Adrenal gland (tissue), 9 donors: ENCODE measurements at regions not wholly inside any gene's neighbourhood (a gene's known extent, or its start where the extent isn't known, plus 50 kb on each side); places are given as distances from the start of the nearest gene placed in this dataset.

Experiments used
- DNase-seq, 7 donors: peaks; one replicate each; pipeline ENCODE4 v3.0.0-alpha.2; 2019 to 2020
- H3K27ac ChIP-seq, 5 donors: fragments of 200-600 bp; sonication (generic) in 4 of 5; 1 replicate in 3 of 5; 2 replicates in 2 of 5; pipeline versions ENCODE4 v1.5.1 to v1.8.0; 2016 to 2020; ENCODE audit warnings: mild to moderate bottlenecking in 1 of 5
- H3K27me3 ChIP-seq: fragments of 200-600 bp; 2 replicates; pipeline ENCODE4 v1.8.0; 2021
- H3K36me3 ChIP-seq, 2 donors: fragments of 200-600 bp; replicated peaks in 1 of 2; 1 replicate in 1 of 2; 2 replicates in 1 of 2; pipeline versions ENCODE4 v1.5.1 to v1.8.0; 2018 to 2022
- H3K4me1 ChIP-seq, 2 donors: fragments of 200-600 bp; replicated peaks in 1 of 2; 1 replicate in 1 of 2; 2 replicates in 1 of 2; pipeline versions ENCODE4 v1.5.1 to v1.8.0; 2018 to 2021
- H3K4me3 ChIP-seq, 4 donors: fragments of 200-600 bp; sonication (generic) in 3 of 4; one replicate each; pipeline ENCODE4 v1.5.1; 2016 to 2018
- H3K9me3 ChIP-seq, 3 donors: fragments of 200-600 bp; sonication (generic) in 1 of 3; replicated peaks in 1 of 3; 1 replicate in 2 of 3; 2 replicates in 1 of 3; pipeline versions ENCODE4 v1.5.1 to v1.8.0; 2016 to 2021
- CTCF ChIP-seq, 6 experiments: fragments of 450-650 bp in 4 of 6; fragments of 200-600 bp in 2 of 6; sonication (generic) in 1 of 6; IDR thresholded peaks; 1 replicate in 5 of 6; 2 replicates in 1 of 6; pipeline versions ENCODE4 v1.5.1 to v1.8.0; 2016 to 2021; ENCODE audit warnings: antibody characterized with exemption in 6 of 6, mild to moderate bottlenecking in 2 of 6, moderate library complexity in 1 of 6
- POLR2A ChIP-seq, 2 donors: fragments of 450-650 bp; IDR thresholded peaks; one replicate each; pipeline ENCODE4 v1.6.1; 2017; ENCODE audit warnings: antibody characterized with exemption in 2 of 2, mild to moderate bottlenecking in 2 of 2, moderate library complexity in 1 of 2
- WGBS, 4 donors: extraction: QIAGEN DNeasy Blood & Tissue Kit in 2 of 4; methylation state at CpG; one replicate each; pipeline versions ENCODE4 v1.1.5 to v1.1.7; 2013 to 2017; 5-methylcytosine and 5-hydroxymethylcytosine counted together
- intact Hi-C, 2 donors: fragments of 100-400 bp; cut with DNase I; formaldehyde crosslinking; loops; one replicate each; pipeline versions ENCODE4 v1.14.1 to v1.15.0; 2022 to 2023
- small RNA-seq, 2 donors: library from RNA; depleted of rRNA; stranded (forward); fragments of <200 nt; gene quantifications; one replicate each; pipeline ENCODE3, GENCODE V24; 2016
- donor health status: healthy with polysubstance abuse.
- donor health status: Bipolar disorder and iron deficiency.
- donor health status: DM: yes; HTN: yes; CAD: no.
- donor health status: DM: no; HTN: no; CAD: no.
- donor health status: DM: no; HTN: no; CAD: no.

GRCh38 chr3:87333393-87333892 lies 57.1 kb upstream of the POU1F1 start:
- 53 to 71% (median 70%) methylated on average over 5 of the region's 5 CpGs for WGBS, 4 donors
- H3K27ac ChIP-seq = no peak overlapping the region
- no peaks in the 10 kb centered on the region for H3K27me3 ChIP-seq
- H3K9me3 ChIP-seq = no peaks in the 10 kb centered on the region
- no peak for TF ChIP-seq CTCF (IDR thresholded peaks at IDR 0.05)
- no peak for TF ChIP-seq POLR2A (IDR thresholded peaks at IDR 0.05)
- no peaks in the 10 kb centered on the region for H3K4me1 ChIP-seq
- intact Hi-C loops = no loop called here
- no peak for DNase-seq
- H3K4me3 ChIP-seq = no peak overlapping the region
- H3K36me3 ChIP-seq = no peaks in the 10 kb centered on the region

- intact Hi-C loops = no loop called here
- Histone ChIP-seq H3K36me3 (no peaks in the 10 kb centered on the region), H3K4me1 (no peaks in the 10 kb centered on the region), H3K4me3 (no peak overlapping the region), H3K27me3 (no peaks in the 10 kb centered on the region), H3K27ac (no peak overlapping the region), H3K9me3 (no peaks in the 10 kb centered on the region)
- no peak for DNase-seq
- no peak for TF ChIP-seq POLR2A (IDR thresholded peaks at IDR 0.05)
- no peak for TF ChIP-seq CTCF (IDR thresholded peaks at IDR 0.05)
- 73 to 87% (median 85%) methylated on average over 6 of the region's 6 CpGs for WGBS, 4 donors
These were observed 56.4 kb upstream of the POU1F1 start for GRCh38 chr3:87332789-87333188.

GRCh38 chr3:87329065-87329464 lies 52.7 kb upstream of the POU1F1 start:
- TF ChIP-seq POLR2A (IDR thresholded peaks at IDR 0.05) (no peak), CTCF (IDR thresholded peaks at IDR 0.05) (no peak)

More at GRCh38 chr3:87329065-87329464, 52.7 kb upstream of the POU1F1 start:
- no peak for DNase-seq
- H3K27me3 ChIP-seq = no peaks in the 10 kb centered on the region
- no peak overlapping the region for H3K4me3 ChIP-seq
- H3K36me3 ChIP-seq = no peaks in the 10 kb centered on the region
- H3K4me1 ChIP-seq = no peaks in the 10 kb centered on the region
- WGBS, 4 donors = 0% methylated on average over 1 of the region's 1 CpG
- H3K27ac ChIP-seq = no peak overlapping the region
- H3K9me3 ChIP-seq = no peaks in the 10 kb centered on the region
- intact Hi-C loops = no loop called here

Small RNA genes lying in the stretch of these regions (small RNA-seq; reads per million reads assigned to genes)
- 0 reads per million in 2 donors for gene RNU6-873P
- 0 reads per million in 2 donors for gene RNU6ATAC6P
